Gastrocnemius medialis (tissue), 4 donors: ENCODE measurements at regions not wholly inside any gene's neighbourhood (a gene's known extent, or its start where the extent isn't known, plus 50 kb on each side); places are given as distances from the start of the nearest gene placed in this dataset.

Source experiments
- CTCF ChIP-seq, 5 experiments: fragments of 450-650 bp in 3 of 5; fragments of 200-600 bp in 2 of 5; sonication (generic) in 2 of 5; IDR thresholded peaks in 4 of 5; conservative IDR thresholded peaks in 1 of 5; 1 replicate in 4 of 5; 2 replicates in 1 of 5; pipeline ENCODE4 v1.5.1; 2016 to 2019; ENCODE audit warnings: antibody characterized with exemption in 5 of 5, mild to moderate bottlenecking in 3 of 5, moderate library complexity in 3 of 5
- POLR2A ChIP-seq, 2 donors: fragments of 450-650 bp; IDR thresholded peaks; one replicate each; pipeline ENCODE4 v1.6.1; 2017; ENCODE audit warnings: antibody characterized with exemption in 2 of 2, mild to moderate bottlenecking in 2 of 2, moderate library complexity in 2 of 2

GRCh38 chr6:114581293-114581692 is 238.5 kb upstream of the HS3ST5 start:
- no peak for TF ChIP-seq CTCF (IDR thresholded peaks at IDR 0.05 in 4 of 5, conservative IDR thresholded peaks at IDR 0.05 in 1 of 5)
- no peak for TF ChIP-seq POLR2A (IDR thresholded peaks at IDR 0.05)
